IMR-90 (cell line): ENCODE measurements at regions not wholly inside any gene's neighbourhood (a gene's known extent, or its start where the extent isn't known, plus 50 kb on each side); places are given as distances from the start of the nearest gene placed in this dataset.

ENCODE experiments used
- ATAC-seq: fragments of 200-7000 bp; cut with Tn5 transposase; 2 replicates; pipeline ENCODE4 v1.9.1; 2020; ENCODE audit warnings: low read depth, mild to moderate bottlenecking, moderate library complexity
- BruUV-seq: library from RNA; stranded (reverse); fragments of 400-500 nt; replicated peaks from 2 replicates; lab custom pipeline; 2021; lab: Mats Ljungman, UMichigan
- CTCF ChIA-PET: fragments of 300-600 bp; formaldehyde crosslinking; extraction: SDS; loops from one replicate; lab custom pipeline; 2021; ENCODE audit warnings: antibody characterized with exemption; lab: Yijun Ruan, JAX
- POLR2A ChIA-PET: fragments of 300-600 bp; sonication (Branson Sonifier 250); formaldehyde crosslinking; loops from one replicate; lab custom pipeline; 2022; ENCODE audit warnings: antibody characterized with exemption; ENCODE audit not compliant: unreplicated experiment; lab: Charles Lee
- DNase-seq: peaks from one replicate; pipeline ENCODE4 v3.0.0; 2013
- H2AFZ ChIP-seq: replicated peaks from 2 replicates; pipeline ENCODE3; 2013; ENCODE audit warnings: low read length, mild to moderate bottlenecking; ENCODE audit not compliant: poor library complexity
- H2AK5ac ChIP-seq: 2 replicates; pipeline ENCODE4 v1.6.1; 2013; ENCODE audit warnings: low read depth, low read length, inconsistent platforms
- H2AK9ac ChIP-seq: replicated peaks from 2 replicates; pipeline ENCODE3; 2013; ENCODE audit warnings: mild to moderate bottlenecking, low read depth, low read length, moderate library complexity; ENCODE audit not compliant: poor library complexity
- H2BK120ac ChIP-seq: 2 replicates; pipeline ENCODE4 v1.6.1; 2013; ENCODE audit warnings: low read depth, low read length, inconsistent platforms
- H2BK15ac ChIP-seq: 3 replicates; pipeline ENCODE4 v1.6.1; 2013; ENCODE audit warnings: low read depth, low read length, inconsistent platforms
- H2BK20ac ChIP-seq: 2 replicates; pipeline ENCODE4 v1.6.1; 2013; ENCODE audit warnings: low read depth, mild to moderate bottlenecking, inconsistent platforms, low read length, moderate library complexity
- H2BK5ac ChIP-seq: 2 replicates; pipeline ENCODE4 v1.6.1; 2013; ENCODE audit warnings: mild to moderate bottlenecking, low read depth, low read length, inconsistent platforms; ENCODE audit not compliant: poor library complexity, severe bottlenecking
- H3K14ac ChIP-seq: replicated peaks from 2 replicates; pipeline ENCODE4 v1.6.1; 2013; ENCODE audit warnings: low read depth, low read length, inconsistent platforms
- H3K18ac ChIP-seq: 2 replicates; pipeline ENCODE4 v1.6.1; 2013; ENCODE audit warnings: low read depth, low read length, control low read depth
- H3K23ac ChIP-seq: 2 replicates; pipeline ENCODE4 v1.6.1; 2013; ENCODE audit warnings: low read depth, low read length, inconsistent platforms
- H3K27ac ChIP-seq: 2 replicates; pipeline ENCODE4 v1.5.1; 2013; ENCODE audit warnings: mild to moderate bottlenecking, control low read depth, low read length; ENCODE audit not compliant: insufficient read depth
- H3K27me3 ChIP-seq: 2 replicates; pipeline ENCODE4 v1.6.1; 2013; ENCODE audit warnings: low read length; ENCODE audit not compliant: control insufficient read depth, insufficient read depth
- H3K36me3 ChIP-seq: 2 replicates; pipeline ENCODE4 v1.6.1; 2013; ENCODE audit warnings: low read length, mixed read lengths; ENCODE audit not compliant: control insufficient read depth, insufficient read depth
- H3K4ac ChIP-seq: 2 replicates; pipeline ENCODE4 v1.6.1; 2013; ENCODE audit warnings: low read depth, low read length, inconsistent platforms
- H3K4me1 ChIP-seq: 2 replicates; pipeline ENCODE4 v1.6.1; 2013; ENCODE audit warnings: low read length, mixed read lengths; ENCODE audit not compliant: control insufficient read depth, insufficient read depth
- H3K4me2 ChIP-seq: 2 replicates; pipeline ENCODE4 v1.6.1; 2013; ENCODE audit warnings: low read depth, mild to moderate bottlenecking, control low read depth, low read length, moderate library complexity
- H3K4me3 ChIP-seq: 2 replicates; pipeline ENCODE4 v1.5.1; 2013; ENCODE audit warnings: low read depth, mild to moderate bottlenecking, control low read depth, low read length, moderate library complexity; ENCODE audit not compliant: insufficient read depth
- H3K56ac ChIP-seq: 2 replicates; pipeline ENCODE4 v1.6.1; 2013; ENCODE audit warnings: low read length, inconsistent platforms; ENCODE audit not compliant: insufficient read depth; ENCODE audit errors: extremely low read depth
- H3K79me1 ChIP-seq, 2 experiments: 2 replicates each; pipeline ENCODE4 v1.6.1; 2013; ENCODE audit warnings: low read length in 2 of 2, inconsistent platforms in 1 of 2, low read depth in 1 of 2
- H3K9ac ChIP-seq: 2 replicates; pipeline ENCODE4 v1.6.1; 2013; ENCODE audit warnings: low read depth, low read length, control low read depth
- H3K9me1 ChIP-seq: 2 replicates; pipeline ENCODE4 v1.6.1; 2013; ENCODE audit warnings: low read length, inconsistent platforms; ENCODE audit not compliant: insufficient read depth
- H3K9me3 ChIP-seq: 2 replicates; pipeline ENCODE4 v1.6.1; 2013; ENCODE audit warnings: low read length; ENCODE audit not compliant: control insufficient read depth, insufficient read depth
- H4K20me1 ChIP-seq: 2 replicates; pipeline ENCODE4 v1.6.1; 2013; ENCODE audit warnings: low read length, inconsistent platforms; ENCODE audit not compliant: insufficient read depth
- H4K5ac ChIP-seq: 2 replicates; pipeline ENCODE4 v1.6.1; 2013; ENCODE audit warnings: mild to moderate bottlenecking, low read depth, low read length, control low read depth
- H4K8ac ChIP-seq, 2 experiments: 2 replicates each; pipeline ENCODE4 v1.6.1; 2013; ENCODE audit warnings: low read depth in 2 of 2, low read length in 2 of 2, control low read depth in 1 of 2, inconsistent platforms in 1 of 2
- H4K91ac ChIP-seq: 2 replicates; pipeline ENCODE4 v1.6.1; 2013; ENCODE audit warnings: low read depth, low read length, inconsistent platforms; ENCODE audit not compliant: insufficient read depth
- CHD1 ChIP-seq: IDR thresholded peaks from 2 replicates; pipeline ENCODE4 v1.6.1; 2012; ENCODE audit warnings: low read depth, low read length, improper control_type of control experiment
- CTCF ChIP-seq: conservative IDR thresholded peaks from 2 replicates; pipeline ENCODE4 v1.5.1; 2012; ENCODE audit warnings: mild to moderate bottlenecking, low read depth, low read length, improper control_type of control experiment
- ELK1 ChIP-seq: fragments of 150-350 bp; IDR thresholded peaks from 2 replicates; pipeline ENCODE4 v1.6.1; 2016; ENCODE audit warnings: low read depth, mild to moderate bottlenecking, low read length, moderate library complexity, borderline replicate concordance
- MAZ ChIP-seq: IDR thresholded peaks from 2 replicates; pipeline ENCODE4 v1.6.1; 2012; ENCODE audit warnings: low read depth, mild to moderate bottlenecking, low read length, improper control_type of control experiment, moderate library complexity, borderline replicate concordance
- MXI1 ChIP-seq: IDR thresholded peaks from 2 replicates; pipeline ENCODE4 v1.6.1; 2012; ENCODE audit warnings: low read depth, mild to moderate bottlenecking, low read length, moderate library complexity, borderline replicate concordance
- NFE2L2 ChIP-seq: fragments of 150-350 bp; IDR thresholded peaks from 2 replicates; pipeline ENCODE4 v1.6.1; 2016; ENCODE audit warnings: low read depth, mild to moderate bottlenecking, low read length
- RCOR1 ChIP-seq: IDR thresholded peaks from 2 replicates; pipeline ENCODE4 v1.6.1; 2012; ENCODE audit warnings: mild to moderate bottlenecking, low read length, improper control_type of control experiment; ENCODE audit not compliant: insufficient replicate concordance
- SMC3 ChIP-seq: fragments of 150-350 bp; IDR thresholded peaks from 2 replicates; pipeline ENCODE4 v1.6.1; 2016; ENCODE audit warnings: low read depth, mild to moderate bottlenecking, antibody characterized with exemption, low read length, moderate library complexity
- USF2 ChIP-seq: fragments of 150-350 bp; IDR thresholded peaks from 2 replicates; pipeline ENCODE4 v1.6.1; 2017; ENCODE audit warnings: mild to moderate bottlenecking, antibody characterized with exemption, low read length, low read depth
- WGBS, 2 experiments: methylation state at CpG; one replicate each; pipeline versions ENCODE4 v1.1.5 to v1.1.7; 2013; ENCODE audit warnings: missing lambda C conversion rate in 2 of 2; ENCODE audit not compliant: insufficient read length in 1 of 2; ENCODE audit errors: extremely low coverage in 2 of 2; 5-methylcytosine and 5-hydroxymethylcytosine counted together
- dilution Hi-C: fragments of 300-500 bp; cut with HindIII; formaldehyde crosslinking; loops from one replicate; pipeline ENCODE4 v1.14.3; 2018; ENCODE audit warnings: low sequenced_read_pairs; ENCODE audit not compliant: unreplicated experiment
- in situ Hi-C: fragments of 300-500 bp; cut with MboI; formaldehyde crosslinking; loops from 3 replicates; pipeline ENCODE4 v1.14.3; 2019; ENCODE audit warnings: low sequenced_read_pairs, inconsistent platforms, mixed read lengths
- intact Hi-C: fragments of 100-400 bp; cut with micrococcal nuclease; formaldehyde crosslinking; loops from 2 replicates; pipeline ENCODE4 v1.10.0; 2022

GRCh38 chr7:133135451-133135850, 53.6 kb upstream of the CHCHD3 start:
- Histone ChIP-seq H3K36me3 (no peaks in the 10 kb centered on the region), H3K27me3 (no peaks in the 10 kb centered on the region), H3K9me3 (no peaks in the 10 kb centered on the region), H3K4ac (no peak overlapping the region), H2AK9ac (no peak overlapping the region), H3K79me1 (no peaks in the 10 kb centered on the region), H2BK20ac (no peak overlapping the region), H2BK5ac (no peak overlapping the region), H4K91ac (no peak overlapping the region), H2AK5ac (no peak overlapping the region), H4K20me1 (no peaks in the 10 kb centered on the region), H3K27ac (no peak overlapping the region), H2AFZ (no peak overlapping the region), H3K9ac (no peak overlapping the region), H3K23ac (no peak overlapping the region), H4K8ac (no peak overlapping the region), H2BK120ac (no peak overlapping the region), H3K18ac (no peak overlapping the region), H3K14ac (no peak overlapping the region), H3K4me3 (no peak overlapping the region), H4K5ac (no peak overlapping the region), H3K9me1 (no peaks in the 10 kb centered on the region), H3K4me1 (no peaks in the 10 kb centered on the region), H3K56ac (no peak overlapping the region), H2BK15ac (no peak overlapping the region), H3K4me2 (no peak overlapping the region)
- no TSS peak for BruUV-seq
- DNase-seq (peak; percentile 2), ATAC-seq (no peak)
- no CpG with 5 or more reads among the region's 1 CpG for WGBS, 2 experiments
- intact Hi-C loops = no loop called here
- in situ Hi-C loops = no loop called here
- ChIA-PET POLR2A (no interaction called here), CTCF (no interaction called here)
- TF ChIP-seq CHD1 = no peak
- TF ChIP-seq MAZ = no peak
- no peak for TF ChIP-seq RCOR1
- TF ChIP-seq ELK1 = no peak
- TF ChIP-seq SMC3 = no peak
- no peak for TF ChIP-seq NFE2L2
- TF ChIP-seq MXI1 = no peak
- TF ChIP-seq USF2 = no peak
- no peak for TF ChIP-seq CTCF
- dilution Hi-C loops = no loop called here
